Trophoblast cell (in vitro differentiated cells and primary cell): ENCODE measurements at regions not wholly inside any gene's neighbourhood (a gene's known extent, or its start where the extent isn't known, plus 50 kb on each side); places are given as distances from the start of the nearest gene placed in this dataset.
A peak's percentile ranks its signal among the peaks of the same experiment; 100 is the strongest.

Source experiments
- DNase-seq, 2 donors: peaks; one replicate each; pipeline ENCODE4 v3.0.0-alpha.2; 2016
- H2AFZ ChIP-seq: 2 replicates; pipeline ENCODE4 v1.6.1; 2013; ENCODE audit warnings: low read length, moderate library complexity, mild to moderate bottlenecking; ENCODE audit not compliant: insufficient read depth, poor library complexity
- H2AK5ac ChIP-seq: 2 replicates; pipeline ENCODE4 v1.6.1; 2013; ENCODE audit warnings: mild to moderate bottlenecking, low read length
- H2BK120ac ChIP-seq: 2 replicates; pipeline ENCODE4 v1.6.1; 2013; ENCODE audit warnings: low read length, mild to moderate bottlenecking, moderate library complexity; ENCODE audit not compliant: insufficient read depth, poor library complexity
- H2BK12ac ChIP-seq: 2 replicates; pipeline ENCODE4 v1.6.1; 2013; ENCODE audit warnings: mild to moderate bottlenecking, low read length, moderate library complexity
- H2BK5ac ChIP-seq: 2 replicates; pipeline ENCODE4 v1.6.1; 2013; ENCODE audit warnings: low read length, low read depth, moderate library complexity, mild to moderate bottlenecking; ENCODE audit not compliant: poor library complexity
- H3K14ac ChIP-seq: 2 replicates; pipeline ENCODE4 v1.6.1; 2013; ENCODE audit warnings: mild to moderate bottlenecking, low read length
- H3K18ac ChIP-seq: 2 replicates; pipeline ENCODE4 v1.6.1; 2013; ENCODE audit warnings: mild to moderate bottlenecking, low read length
- H3K23ac ChIP-seq: 2 replicates; pipeline ENCODE4 v1.6.1; 2013; ENCODE audit warnings: low read length
- H3K27ac ChIP-seq: 2 replicates; pipeline ENCODE4 v1.5.1; 2013; ENCODE audit warnings: low read depth, mild to moderate bottlenecking, inconsistent platforms, low read length, moderate library complexity
- H3K27me3 ChIP-seq: 2 replicates; pipeline ENCODE4 v1.6.1; 2013; ENCODE audit warnings: inconsistent platforms, mild to moderate bottlenecking, low read length, moderate library complexity; ENCODE audit not compliant: insufficient read depth
- H3K36me3 ChIP-seq, 2 experiments: 1 replicate in 1 of 2; 2 replicates in 1 of 2; pipeline ENCODE4 v1.6.1; 2013; ENCODE audit warnings: low read length in 2 of 2, mild to moderate bottlenecking in 2 of 2, moderate library complexity in 1 of 2; ENCODE audit not compliant: insufficient read depth in 2 of 2, control insufficient read depth in 1 of 2
- H3K4ac ChIP-seq: 2 replicates; pipeline ENCODE4 v1.6.1; 2013; ENCODE audit warnings: low read depth, mild to moderate bottlenecking, low read length, moderate library complexity
- H3K4me1 ChIP-seq, 2 experiments: 1 replicate in 1 of 2; 2 replicates in 1 of 2; pipeline ENCODE4 v1.6.1; 2013; ENCODE audit warnings: low read length in 2 of 2, mild to moderate bottlenecking in 2 of 2, moderate library complexity in 1 of 2; ENCODE audit not compliant: insufficient read depth in 2 of 2, control insufficient read depth in 1 of 2
- H3K4me2 ChIP-seq: 2 replicates; pipeline ENCODE4 v1.6.1; 2013; ENCODE audit warnings: inconsistent platforms, mild to moderate bottlenecking, low read length, moderate library complexity
- H3K4me3 ChIP-seq: 2 replicates; pipeline ENCODE4 v1.5.1; 2013; ENCODE audit warnings: mild to moderate bottlenecking, low read depth, low read length, inconsistent platforms
- H3K79me1 ChIP-seq: one replicate; pipeline ENCODE4 v1.6.1; 2013; ENCODE audit warnings: low read length
- H3K79me2 ChIP-seq: 2 replicates; pipeline ENCODE4 v1.6.1; 2013; ENCODE audit warnings: low read length, mild to moderate bottlenecking; ENCODE audit not compliant: control insufficient read depth, insufficient read depth, poor library complexity
- H3K9ac ChIP-seq: 2 replicates; pipeline ENCODE4 v1.6.1; 2013; ENCODE audit warnings: mild to moderate bottlenecking, low read length
- H3K9me3 ChIP-seq: 2 replicates; pipeline ENCODE4 v1.6.1; 2013; ENCODE audit warnings: low read depth, mild to moderate bottlenecking, control low read depth, inconsistent platforms, low read length; ENCODE audit not compliant: insufficient read depth
- H4K12ac ChIP-seq: 2 replicates; pipeline ENCODE4 v1.6.1; 2013; ENCODE audit warnings: low read depth, mild to moderate bottlenecking, low read length, moderate library complexity
- H4K8ac ChIP-seq: 2 replicates; pipeline ENCODE4 v1.6.1; 2013; ENCODE audit warnings: low read depth, mild to moderate bottlenecking, low read length, moderate library complexity
- H4K91ac ChIP-seq: one replicate; pipeline ENCODE4 v1.6.1; 2013; ENCODE audit warnings: low read depth, mild to moderate bottlenecking, low read length, moderate library complexity
- WGBS: extraction: QIAGEN DNeasy Blood & Tissue Kit; methylation state at CpG from one replicate; pipeline ENCODE4 v1.1.7; 2013; ENCODE audit warnings: missing lambda C conversion rate; ENCODE audit not compliant: insufficient read length, insufficient coverage; ENCODE audit errors: extremely low coverage; 5-methylcytosine and 5-hydroxymethylcytosine counted together

- no peak for DNase-seq
- Histone ChIP-seq H2AFZ (no peak overlapping the region), H4K91ac (no peak overlapping the region), H3K4me1 (peaks cover 0 to 3% of the 10 kb centered on the region in 2 experiments), H3K27ac (no peak overlapping the region), H2BK120ac (no peak overlapping the region), H3K23ac (no peak overlapping the region), H3K4me2 (no peak overlapping the region), H3K4me3 (no peak overlapping the region), H3K9me3 (peaks cover 9% of the 10 kb centered on the region), H3K4ac (no peak overlapping the region), H4K8ac (no peak overlapping the region), H2AK5ac (no peak overlapping the region), H3K9ac (no peak overlapping the region), H3K79me2 (no peaks in the 10 kb centered on the region), H3K27me3 (no peaks in the 10 kb centered on the region), H3K79me1 (no peaks in the 10 kb centered on the region), H3K14ac (no peak overlapping the region), H2BK5ac (no peak overlapping the region), H3K36me3 (no peaks in the 10 kb centered on the region), H4K12ac (no peak overlapping the region), H2BK12ac (no peak overlapping the region), H3K18ac (no peak overlapping the region)
Measured at GRCh38 chr11:109698237-109698636, 276.2 kb downstream of the C11orf87 start.

GRCh38 chr11:109704432-109704831 is 282.4 kb downstream of the C11orf87 start:
- H4K91ac ChIP-seq: no peak overlapping the region
- no peak overlapping the region for H3K9ac ChIP-seq
- no peak overlapping the region for H2AK5ac ChIP-seq
- no peak for DNase-seq
- no peak overlapping the region for H3K4me3 ChIP-seq
- H3K4ac ChIP-seq: no peak overlapping the region
- H3K4me1 ChIP-seq: no peaks in the 10 kb centered on the region
- no peaks in the 10 kb centered on the region for H3K27me3 ChIP-seq
- WGBS: 100% methylated on average over 1 of the region's 4 CpGs
- H2BK12ac ChIP-seq: no peak overlapping the region
- no peak overlapping the region for H3K18ac ChIP-seq
- no peak overlapping the region for H3K14ac ChIP-seq
- H3K9me3 ChIP-seq: no peaks in the 10 kb centered on the region
- H2BK5ac ChIP-seq: no peak overlapping the region
- H2BK120ac ChIP-seq: no peak overlapping the region
- no peak overlapping the region for H2AFZ ChIP-seq
- no peak overlapping the region for H3K23ac ChIP-seq
- no peaks in the 10 kb centered on the region for H3K79me1 ChIP-seq
- no peak overlapping the region for H3K27ac ChIP-seq
- H3K79me2 ChIP-seq: no peaks in the 10 kb centered on the region
- no peak overlapping the region for H4K8ac ChIP-seq
- no peak overlapping the region for H3K4me2 ChIP-seq
- no peak overlapping the region for H4K12ac ChIP-seq
- no peaks in the 10 kb centered on the region for H3K36me3 ChIP-seq

GRCh38 chr11:109706945-109707344 is 285.0 kb downstream of the C11orf87 start:
- H3K27me3 ChIP-seq: no peaks in the 10 kb centered on the region
- H3K9me3 ChIP-seq: no peaks in the 10 kb centered on the region
- H3K4me1 ChIP-seq: no peaks in the 10 kb centered on the region
- no peak overlapping the region for H4K91ac ChIP-seq
- no peak overlapping the region for H2BK120ac ChIP-seq
- H4K12ac ChIP-seq: no peak overlapping the region
- no peak overlapping the region for H4K8ac ChIP-seq
- no peak overlapping the region for H2AFZ ChIP-seq
- no peak overlapping the region for H3K27ac ChIP-seq
- no peak overlapping the region for H2BK5ac ChIP-seq
- no peak overlapping the region for H2BK12ac ChIP-seq
- H3K79me1 ChIP-seq: no peaks in the 10 kb centered on the region
- no peak overlapping the region for H3K4ac ChIP-seq
- no peaks in the 10 kb centered on the region for H3K36me3 ChIP-seq
- no peak overlapping the region for H3K14ac ChIP-seq
- no peak for DNase-seq
- H3K4me2 ChIP-seq: no peak overlapping the region
- no CpG with 5 or more reads among the region's 1 CpG for WGBS
- no peak overlapping the region for H3K23ac ChIP-seq
- H3K79me2 ChIP-seq: no peaks in the 10 kb centered on the region
- H3K9ac ChIP-seq: no peak overlapping the region
- no peak overlapping the region for H3K4me3 ChIP-seq
- H2AK5ac ChIP-seq: no peak overlapping the region
- no peak overlapping the region for H3K18ac ChIP-seq

DNA sequence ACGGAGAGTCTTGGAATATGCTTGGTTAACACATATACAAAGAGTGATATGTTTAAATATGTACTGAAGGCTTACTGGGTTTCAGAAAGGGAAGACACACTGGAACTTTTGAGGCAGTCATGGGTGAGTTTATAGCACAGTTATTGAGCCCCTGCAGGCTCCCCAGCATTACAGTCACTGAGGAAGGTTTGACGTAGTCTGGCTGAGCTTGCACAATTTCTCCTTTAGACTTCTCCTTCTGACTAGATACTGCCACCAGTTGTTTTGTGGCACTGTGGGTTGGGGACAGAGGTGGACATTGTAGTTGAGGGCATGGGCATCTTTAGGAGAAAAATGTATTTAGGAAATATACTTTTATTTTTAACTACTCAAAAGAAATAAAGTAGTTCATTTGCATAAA is 285.4 kb downstream of the C11orf87 start:
- no peak overlapping the region for H3K4ac ChIP-seq

More for the DNA sequence above, 285.4 kb downstream of the C11orf87 start:
- no peak overlapping the region for H2AK5ac ChIP-seq
- H3K4me1 ChIP-seq: no peaks in the 10 kb centered on the region
- peak in 1 of 2 donors; percentile 13 for DNase-seq
- H3K23ac ChIP-seq: no peak overlapping the region
- no peak overlapping the region for H2BK120ac ChIP-seq
- WGBS: no CpG with 5 or more reads among the region's 2 CpGs
- no peak overlapping the region for H3K4me2 ChIP-seq
- H3K18ac ChIP-seq: no peak overlapping the region
- no peak overlapping the region for H3K4me3 ChIP-seq
- no peaks in the 10 kb centered on the region for H3K27me3 ChIP-seq
- no peak overlapping the region for H4K91ac ChIP-seq
- H4K8ac ChIP-seq: no peak overlapping the region
- no peaks in the 10 kb centered on the region for H3K9me3 ChIP-seq
- H3K27ac ChIP-seq: no peak overlapping the region
- H3K9ac ChIP-seq: no peak overlapping the region
- no peaks in the 10 kb centered on the region for H3K79me1 ChIP-seq
- no peaks in the 10 kb centered on the region for H3K36me3 ChIP-seq
- no peak overlapping the region for H3K14ac ChIP-seq
- H4K12ac ChIP-seq: no peak overlapping the region
- no peak overlapping the region for H2BK12ac ChIP-seq
- no peak overlapping the region for H2BK5ac ChIP-seq
- H3K79me2 ChIP-seq: no peaks in the 10 kb centered on the region
- no peak overlapping the region for H2AFZ ChIP-seq
